B cell (primary cell): ENCODE measurements at regions not wholly inside any gene's neighbourhood (a gene's known extent, or its start where the extent isn't known, plus 50 kb on each side); places are given as distances from the start of the nearest gene placed in this dataset.

Source experiments
- EZH2 ChIP-seq: IDR thresholded peaks from 2 replicates; pipeline ENCODE4 v1.6.1; 2012; ENCODE audit warnings: borderline replicate concordance, low read depth, mild to moderate bottlenecking, moderate library complexity, low read length; ENCODE audit not compliant: insufficient read depth, poor library complexity, severe bottlenecking
- TF ChIP-seq, protein P1 (sequence below): fragments of 200-600 bp; IDR thresholded peaks from one replicate; pipeline ENCODE4 v1.8.0; 2022; ENCODE audit warnings: antibody characterized with exemption, mild to moderate bottlenecking

DNA sequence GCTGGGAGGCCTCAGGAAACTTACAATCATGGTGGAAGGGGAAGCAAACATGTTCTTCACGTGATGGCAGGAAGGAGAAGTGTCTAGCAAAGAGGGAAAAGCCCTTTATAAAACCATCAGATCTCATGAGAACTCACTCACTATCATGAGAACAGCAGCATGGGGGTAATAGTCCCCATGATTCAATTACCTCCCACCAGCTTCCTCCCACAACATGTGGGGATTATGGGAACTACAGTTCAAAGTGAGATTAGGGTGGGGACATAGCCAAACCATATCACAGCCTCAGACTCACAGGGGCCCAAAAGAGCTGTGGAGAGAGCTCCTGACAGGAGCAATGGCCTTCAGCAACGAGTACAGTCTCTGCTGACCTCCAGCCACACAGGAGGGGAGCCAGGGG is 151.4 kb downstream of the GXYLT1 start:
- TF ChIP-seq EZH2: no peak
- TF ChIP-seq, protein P1, sequence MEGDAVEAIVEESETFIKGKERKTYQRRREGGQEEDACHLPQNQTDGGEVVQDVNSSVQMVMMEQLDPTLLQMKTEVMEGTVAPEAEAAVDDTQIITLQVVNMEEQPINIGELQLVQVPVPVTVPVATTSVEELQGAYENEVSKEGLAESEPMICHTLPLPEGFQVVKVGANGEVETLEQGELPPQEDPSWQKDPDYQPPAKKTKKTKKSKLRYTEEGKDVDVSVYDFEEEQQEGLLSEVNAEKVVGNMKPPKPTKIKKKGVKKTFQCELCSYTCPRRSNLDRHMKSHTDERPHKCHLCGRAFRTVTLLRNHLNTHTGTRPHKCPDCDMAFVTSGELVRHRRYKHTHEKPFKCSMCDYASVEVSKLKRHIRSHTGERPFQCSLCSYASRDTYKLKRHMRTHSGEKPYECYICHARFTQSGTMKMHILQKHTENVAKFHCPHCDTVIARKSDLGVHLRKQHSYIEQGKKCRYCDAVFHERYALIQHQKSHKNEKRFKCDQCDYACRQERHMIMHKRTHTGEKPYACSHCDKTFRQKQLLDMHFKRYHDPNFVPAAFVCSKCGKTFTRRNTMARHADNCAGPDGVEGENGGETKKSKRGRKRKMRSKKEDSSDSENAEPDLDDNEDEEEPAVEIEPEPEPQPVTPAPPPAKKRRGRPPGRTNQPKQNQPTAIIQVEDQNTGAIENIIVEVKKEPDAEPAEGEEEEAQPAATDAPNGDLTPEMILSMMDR: no peak
